SK-N-SH (cell line): ENCODE measurements at regions not wholly inside any gene's neighbourhood (a gene's known extent, or its start where the extent isn't known, plus 50 kb on each side); places are given as distances from the start of the nearest gene placed in this dataset.

Experiments
- CTCF ChIA-PET: fragments of 300-600, 350-600 bp; formaldehyde crosslinking; extraction: SDS; loops from one replicate; lab custom pipeline; 2021; lab: Yijun Ruan, JAX
- POLR2A ChIA-PET: fragments of 350-600 bp; sonication (Branson Sonifier 250); formaldehyde crosslinking; extraction: SDS; loops from one replicate; lab custom pipeline; 2020; ENCODE audit warnings: antibody characterized with exemption, inconsistent platforms; lab: Yijun Ruan, JAX
- DNase-seq: peaks from one replicate; pipeline ENCODE4 v3.0.0; 2012
- H2AFZ ChIP-seq: fragments of 200-600 bp; sonication (generic); 2 replicates; pipeline ENCODE4 v1.8.1; 2016; ENCODE audit warnings: antibody characterized with exemption, mild to moderate bottlenecking, low read depth
- H3F3A ChIP-seq: fragments of 200-600 bp; sonication (generic); replicated peaks from 2 replicates; pipeline ENCODE3; 2016; ENCODE audit warnings: antibody characterized with exemption, mild to moderate bottlenecking; ENCODE audit not compliant: insufficient read depth
- H3K27ac ChIP-seq, 2 experiments: fragments of 200-500 bp in 1 of 2; fragments of 200-600 bp in 1 of 2; sonication (Bioruptor generic) in 1 of 2; sonication (generic), shearing (Covaris generic) in 1 of 2; 2 replicates each; pipeline versions ENCODE4 v1.5.1 to v1.6.1; 2014 to 2016; ENCODE audit warnings: low read depth in 2 of 2, inconsistent platforms in 1 of 2, low read length in 1 of 2, mild to moderate bottlenecking in 1 of 2, mixed read lengths in 1 of 2
- H3K27me3 ChIP-seq: fragments of 200-600 bp; sonication (generic), shearing (Covaris generic); 2 replicates; pipeline ENCODE4 v1.6.1; 2016; ENCODE audit warnings: mixed run types; ENCODE audit not compliant: insufficient read depth
- H3K36me3 ChIP-seq, 2 experiments: fragments of 200-500 bp in 1 of 2; fragments of 200-600 bp in 1 of 2; sonication (Bioruptor generic) in 1 of 2; sonication (generic) in 1 of 2; replicated peaks in 1 of 2; 2 replicates each; pipeline versions ENCODE3 to v1.5.1; 2014 to 2016; ENCODE audit warnings: low read length in 1 of 2, mild to moderate bottlenecking in 1 of 2; ENCODE audit not compliant: insufficient read depth in 2 of 2, control insufficient read depth in 1 of 2
- H3K4me1 ChIP-seq, 2 experiments: fragments of 200-500 bp in 1 of 2; fragments of 200-600 bp in 1 of 2; sonication (Bioruptor generic) in 1 of 2; sonication (generic), shearing (Covaris generic) in 1 of 2; 2 replicates each; pipeline versions ENCODE4 v1.5.1 to v1.6.1; 2014 to 2016; ENCODE audit warnings: low read depth in 1 of 2, low read length in 1 of 2, mixed run types in 1 of 2; ENCODE audit not compliant: insufficient read depth in 2 of 2, control insufficient read depth in 1 of 2
- H3K4me2 ChIP-seq: fragments of 200-600 bp; sonication (generic), shearing (Covaris generic); 2 replicates; pipeline ENCODE4 v1.6.1; 2017; ENCODE audit warnings: mixed run types
- H3K4me3 ChIP-seq, 2 experiments: fragments of 200-500 bp in 1 of 2; fragments of 200-600 bp in 1 of 2; sonication (Bioruptor generic) in 1 of 2; sonication (generic), shearing (Covaris generic) in 1 of 2; 2 replicates each; pipeline versions ENCODE4 v1.5.1 to v1.8.1; 2014 to 2016; ENCODE audit warnings: low read depth in 2 of 2, inconsistent platforms in 1 of 2, low read length in 1 of 2, mild to moderate bottlenecking in 1 of 2, mixed read lengths in 1 of 2, moderate library complexity in 1 of 2
- H3K79me2 ChIP-seq: fragments of 200-600 bp; sonication (generic); 2 replicates; pipeline ENCODE4 v1.8.1; 2017; ENCODE audit warnings: mild to moderate bottlenecking; ENCODE audit not compliant: insufficient read depth
- H3K9ac ChIP-seq: fragments of 200-600 bp; sonication (generic); 2 replicates; pipeline ENCODE4 v1.6.1; 2017; ENCODE audit warnings: mixed run types
- H3K9me2 ChIP-seq: fragments of 200-600 bp; sonication (generic); 2 replicates; pipeline ENCODE4 v1.6.1; 2017; ENCODE audit warnings: mixed run types
- H3K9me3 ChIP-seq: fragments of 200-600 bp; sonication (generic); 2 replicates; pipeline ENCODE4 v1.6.1; 2017; ENCODE audit warnings: mixed run types, mild to moderate bottlenecking, moderate library complexity
- H4K20me1 ChIP-seq: fragments of 200-600 bp; sonication (generic); 2 replicates; pipeline ENCODE4 v1.6.1; 2017; ENCODE audit warnings: mild to moderate bottlenecking, mixed run types; ENCODE audit not compliant: insufficient read depth
- EP300 ChIP-seq, 2 experiments: IDR thresholded peaks; 2 replicates each; pipeline versions ENCODE4 v1.4.0 to v1.6.1; 2012; ENCODE audit warnings: borderline replicate concordance in 1 of 2, low read depth in 1 of 2, low read length in 1 of 2
- FOXM1 ChIP-seq: IDR thresholded peaks from 2 replicates; pipeline ENCODE4 v1.4.0; 2012; ENCODE audit warnings: low read depth, mild to moderate bottlenecking
- GABPA ChIP-seq: IDR thresholded peaks from 2 replicates; pipeline ENCODE4 v1.4.0; 2012; ENCODE audit warnings: low read depth, mild to moderate bottlenecking
- JUND ChIP-seq: IDR thresholded peaks from 2 replicates; pipeline ENCODE4 v1.4.0; 2012
- MEF2A ChIP-seq: IDR thresholded peaks from 2 replicates; pipeline ENCODE4 v1.4.0; 2012; ENCODE audit warnings: low read depth, borderline replicate concordance
- MXI1 ChIP-seq: IDR thresholded peaks from 2 replicates; pipeline ENCODE4 v1.6.1; 2012; ENCODE audit warnings: mild to moderate bottlenecking, low read depth, low read length, improper control_type of control experiment
- RFX5 ChIP-seq: IDR thresholded peaks from 2 replicates; pipeline ENCODE4 v1.6.1; 2012; ENCODE audit warnings: mild to moderate bottlenecking, improper control_type of control experiment, low read length
- RXRA ChIP-seq: IDR thresholded peaks from 2 replicates; pipeline ENCODE4 v1.4.0; 2012; ENCODE audit warnings: low read depth, mild to moderate bottlenecking, borderline replicate concordance
- TCF12 ChIP-seq: IDR thresholded peaks from 2 replicates; pipeline ENCODE4 v1.4.0; 2012
- USF1 ChIP-seq: IDR thresholded peaks from 2 replicates; pipeline ENCODE4 v1.4.0; 2012; ENCODE audit warnings: low read depth, borderline replicate concordance
- ZBTB33 ChIP-seq: IDR thresholded peaks from 2 replicates; pipeline ENCODE4 v1.4.0; 2012; ENCODE audit warnings: low read depth, borderline replicate concordance
- WGBS: methylation state at CpG from one replicate; pipeline ENCODE4 v1.1.6; 2017; ENCODE audit warnings: low lambda C conversion rate; 5-methylcytosine and 5-hydroxymethylcytosine counted together

GRCh38 chr1:91611483-91611917 lies 110.8 kb downstream of the CDC7 start:
- Histone ChIP-seq H3K27ac (no peak overlapping the region), H3K4me1 (no peaks in the 10 kb centered on the region), H3K27me3 (peaks cover 21% of the 10 kb centered on the region; the same call in 1 of the 2 replicates), H3K9ac (no peak overlapping the region), H3K4me3 (no peak overlapping the region), H3K36me3 (no peaks in the 10 kb centered on the region), H3K79me2 (no peaks in the 10 kb centered on the region), H3K9me3 (no peaks in the 10 kb centered on the region), H3K4me2 (no peak overlapping the region), H2AFZ (no peak overlapping the region), H4K20me1 (no peaks in the 10 kb centered on the region), H3K9me2 (no peaks in the 10 kb centered on the region), H3F3A (no peaks in the 10 kb centered on the region)
- 45% methylated on average over 10 of the region's 12 CpGs for WGBS
- POLR2A ChIA-PET: no interaction called here
- CTCF ChIA-PET: interaction anchor here (1.3 kb wide), 1 partner anchor 35 kb away, joined by 4 read pairs; no protein-coding TSS in a partner anchor
- TF ChIP-seq MEF2A (no peak), RFX5 (no peak), RXRA (no peak)
- DNase-seq: no peak

- H2AFZ ChIP-seq: no peak overlapping the region
- H3K27me3 ChIP-seq: peaks cover 31% of the 10 kb centered on the region; the same call in 1 of the 2 replicates
- no peaks in the 10 kb centered on the region for H4K20me1 ChIP-seq
- no peak overlapping the region for H3K27ac ChIP-seq
- H3K4me2 ChIP-seq: no peak overlapping the region
- DNase-seq: no peak
- H3K79me2 ChIP-seq: no peaks in the 10 kb centered on the region
- WGBS: 11% methylated on average over 1 of the region's 1 CpG
- H3F3A ChIP-seq: no peaks in the 10 kb centered on the region
- H3K4me1 ChIP-seq: no peaks in the 10 kb centered on the region
- H3K4me3 ChIP-seq: no peak overlapping the region
- no peak overlapping the region for H3K9ac ChIP-seq
- TF ChIP-seq JUND: no peak
- TF ChIP-seq RXRA: no peak
- no peak for TF ChIP-seq USF1
- no peak for TF ChIP-seq GABPA
- no peak for TF ChIP-seq ZBTB33
- TF ChIP-seq TCF12: no peak
- TF ChIP-seq, all 33 proteins: peak for 0
- CTCF ChIA-PET: no interaction called here
- H3K9me3 ChIP-seq: no peaks in the 10 kb centered on the region
- H3K36me3 ChIP-seq: no peaks in the 10 kb centered on the region
- POLR2A ChIA-PET: no interaction called here
- H3K9me2 ChIP-seq: no peaks in the 10 kb centered on the region
These were observed 112.9 kb downstream of the CDC7 start for GRCh38 chr1:91613595-91613994.

DNA sequence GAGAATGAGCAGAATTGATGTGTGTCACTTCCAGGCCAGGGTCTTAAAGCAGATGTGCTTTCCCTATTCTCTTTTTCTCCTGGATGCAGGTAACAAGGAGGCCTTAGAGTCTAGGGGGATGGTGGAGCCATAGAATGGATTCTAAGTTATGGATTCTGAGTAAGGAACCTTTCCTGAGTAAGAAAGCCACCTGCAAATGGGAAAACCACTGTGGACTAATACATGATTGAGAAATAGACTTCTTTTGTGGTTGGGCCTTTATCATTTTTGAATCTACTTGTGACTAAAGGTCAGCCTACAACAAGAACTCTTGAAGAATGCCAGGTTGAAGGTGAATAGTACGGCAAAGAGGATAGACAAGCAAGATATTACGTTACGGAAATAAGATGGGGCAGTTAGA lies 116.1 kb downstream of the CDC7 start:
- Histone ChIP-seq H3K9me2 (no peaks in the 10 kb centered on the region), H3K9me3 (no peaks in the 10 kb centered on the region)
- TF ChIP-seq MEF2A (no peak), EP300 (IDR thresholded peaks at IDR 0.05; ENCODE audit: borderline replicate concordance in 1 of 2, low read depth in 1 of 2, low read length in 1 of 2) (no peak), MXI1 (no peak), FOXM1 (no peak)
- TF ChIP-seq, all 33 proteins: peak for 0
- no peak overlapping the region for H3K9ac ChIP-seq
- ChIA-PET CTCF (no interaction called here), POLR2A (no interaction called here)
- no peak overlapping the region for H2AFZ ChIP-seq
- WGBS: 33% methylated on average over 3 of the region's 3 CpGs
- no peak overlapping the region for H3K27ac ChIP-seq
- H3K79me2 ChIP-seq: no peaks in the 10 kb centered on the region
- no peaks in the 10 kb centered on the region for H3K36me3 ChIP-seq
- no peaks in the 10 kb centered on the region for H4K20me1 ChIP-seq
- no peaks in the 10 kb centered on the region for H3K4me1 ChIP-seq
- no peak overlapping the region for H3K4me2 ChIP-seq
- no peak overlapping the region for H3K4me3 ChIP-seq
- no peaks in the 10 kb centered on the region for H3F3A ChIP-seq
- peaks cover 48% of the 10 kb centered on the region; the same call in 1 of the 2 replicates for H3K27me3 ChIP-seq
- no peak for DNase-seq
